ENCODE measurements at regions not wholly inside any gene's neighbourhood (a gene's known extent, or its start where the extent isn't known, plus 50 kb on each side); places are given as distances from the start of the nearest gene placed in this dataset.
"Not testable (repeated sequence)": the region's sequence is repeated elsewhere in the genome, so short reads cannot be mapped to it uniquely, and the experiment has no call there.

GRCh38 chr20:12229891-12230290 lies 312.2 kb downstream of the BTBD3 start:
- H3K4me3 ChIP-seq (ENCODE audit: low read depth, low read length), result no peak overlapping the region
- DNase-seq (ENCODE audit: low read depth), result no peak
- no peak for TF ChIP-seq CTCF (conservative IDR thresholded peaks at IDR 0.05; ENCODE audit: low read depth, low read length)

- no peak for TF ChIP-seq CTCF (conservative IDR thresholded peaks at IDR 0.05; ENCODE audit: low read depth, low read length)
- no peak for DNase-seq (ENCODE audit: low read depth)
- H3K4me3 ChIP-seq (ENCODE audit: low read depth, low read length), result no peak overlapping the region
Measured at GRCh38 chr20:12237772-12238171, 320.1 kb downstream of the BTBD3 start.

- no peak for DNase-seq (ENCODE audit: low read depth)
- TF ChIP-seq CTCF (conservative IDR thresholded peaks at IDR 0.05; ENCODE audit: low read depth, low read length), result no peak
- no peak overlapping the region for H3K4me3 ChIP-seq (ENCODE audit: low read depth, low read length)
Measured at GRCh38 chr20:12241065-12241464, 323.4 kb downstream of the BTBD3 start.

GRCh38 chr20:12243327-12243726 lies 325.6 kb downstream of the BTBD3 start:
- no peak for DNase-seq (ENCODE audit: low read depth)
- H3K4me3 ChIP-seq (ENCODE audit: low read depth, low read length), result no peak overlapping the region
- TF ChIP-seq CTCF (conservative IDR thresholded peaks at IDR 0.05; ENCODE audit: low read depth, low read length), result no peak

GRCh38 chr20:12248481-12248880 lies 330.8 kb downstream of the BTBD3 start:
- DNase-seq (ENCODE audit: low read depth), result no peak
- H3K4me3 ChIP-seq (ENCODE audit: low read depth, low read length), result no peak overlapping the region
- TF ChIP-seq CTCF (conservative IDR thresholded peaks at IDR 0.05; ENCODE audit: low read depth, low read length), result no peak

GRCh38 chr20:12250661-12251060 lies 333.0 kb downstream of the BTBD3 start:
- not testable (repeated sequence) for DNase-seq (ENCODE audit: low read depth); H3K4me3 ChIP-seq (ENCODE audit: low read depth, low read length)

- H3K4me3 ChIP-seq (ENCODE audit: low read depth, low read length), result no peak overlapping the region
- TF ChIP-seq CTCF (conservative IDR thresholded peaks at IDR 0.05; ENCODE audit: low read depth, low read length), result no peak
- peak; percentile 43 for DNase-seq (ENCODE audit: low read depth)
Measured at GRCh38 chr20:12252793-12253192, 335.1 kb downstream of the BTBD3 start.

Measured in choroid plexus epithelial cell (primary cell).